Esophagus muscularis mucosa (tissue), 3 donors: ENCODE measurements at regions not wholly inside any gene's neighbourhood (a gene's known extent, or its start where the extent isn't known, plus 50 kb on each side); places are given as distances from the start of the nearest gene placed in this dataset.

ENCODE experiments used
- POLR2A ChIP-seq: fragments of 450-650 bp; IDR thresholded peaks from one replicate; pipeline ENCODE4 v1.6.1; 2017; ENCODE audit warnings: antibody characterized with exemption, moderate library complexity, mild to moderate bottlenecking, low read depth
- POLR2AphosphoS5 ChIP-seq, 2 donors: sonication (generic); formaldehyde crosslinking; IDR thresholded peaks; one replicate each; pipeline ENCODE4 v1.6.1; 2017; ENCODE audit warnings: antibody characterized with exemption in 2 of 2
- TF ChIP-seq, protein P1 (sequence below), 3 experiments: fragments of 200-600 bp in 2 of 3; fragments of 450-650 bp in 1 of 3; sonication (generic) in 2 of 3; IDR thresholded peaks; one replicate each; pipeline ENCODE4 v1.5.1; 2017 to 2019; ENCODE audit warnings: antibody characterized with exemption in 3 of 3, mild to moderate bottlenecking in 2 of 3, moderate library complexity in 1 of 3

DNA sequence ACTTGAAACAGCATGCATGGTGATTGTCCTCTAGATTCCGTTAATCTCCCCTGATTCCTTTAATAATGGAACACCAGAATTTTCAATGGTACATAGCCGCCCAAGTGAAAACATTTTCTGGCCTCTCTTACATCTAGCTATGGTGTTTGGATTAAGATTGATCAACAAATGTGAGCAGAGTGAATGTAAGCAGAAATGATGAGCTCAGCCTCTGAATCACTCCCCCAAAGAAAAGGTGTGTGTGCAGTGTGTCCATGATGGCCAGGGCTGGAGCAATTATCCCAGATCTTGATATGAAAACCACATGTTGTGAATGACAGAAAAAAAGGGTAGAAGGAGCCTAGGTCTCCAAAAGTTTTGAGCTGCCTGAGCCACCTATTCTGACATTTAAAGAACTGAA, 55.3 kb downstream of the OR2K2 start:
- TF ChIP-seq POLR2A (no peak), POLR2AphosphoS5 (IDR thresholded peaks at IDR 0.05) (no peak)
- TF ChIP-seq, protein P1, sequence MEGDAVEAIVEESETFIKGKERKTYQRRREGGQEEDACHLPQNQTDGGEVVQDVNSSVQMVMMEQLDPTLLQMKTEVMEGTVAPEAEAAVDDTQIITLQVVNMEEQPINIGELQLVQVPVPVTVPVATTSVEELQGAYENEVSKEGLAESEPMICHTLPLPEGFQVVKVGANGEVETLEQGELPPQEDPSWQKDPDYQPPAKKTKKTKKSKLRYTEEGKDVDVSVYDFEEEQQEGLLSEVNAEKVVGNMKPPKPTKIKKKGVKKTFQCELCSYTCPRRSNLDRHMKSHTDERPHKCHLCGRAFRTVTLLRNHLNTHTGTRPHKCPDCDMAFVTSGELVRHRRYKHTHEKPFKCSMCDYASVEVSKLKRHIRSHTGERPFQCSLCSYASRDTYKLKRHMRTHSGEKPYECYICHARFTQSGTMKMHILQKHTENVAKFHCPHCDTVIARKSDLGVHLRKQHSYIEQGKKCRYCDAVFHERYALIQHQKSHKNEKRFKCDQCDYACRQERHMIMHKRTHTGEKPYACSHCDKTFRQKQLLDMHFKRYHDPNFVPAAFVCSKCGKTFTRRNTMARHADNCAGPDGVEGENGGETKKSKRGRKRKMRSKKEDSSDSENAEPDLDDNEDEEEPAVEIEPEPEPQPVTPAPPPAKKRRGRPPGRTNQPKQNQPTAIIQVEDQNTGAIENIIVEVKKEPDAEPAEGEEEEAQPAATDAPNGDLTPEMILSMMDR (IDR thresholded peaks at IDR 0.05) = no peak
